ENCODE measurements at regions not wholly inside any gene's neighbourhood (a gene's known extent, or its start where the extent isn't known, plus 50 kb on each side); places are given as distances from the start of the nearest gene placed in this dataset.

- peak overlapping the region; percentile 53 for H3K27ac ChIP-seq
- TF ChIP-seq, protein P1, sequence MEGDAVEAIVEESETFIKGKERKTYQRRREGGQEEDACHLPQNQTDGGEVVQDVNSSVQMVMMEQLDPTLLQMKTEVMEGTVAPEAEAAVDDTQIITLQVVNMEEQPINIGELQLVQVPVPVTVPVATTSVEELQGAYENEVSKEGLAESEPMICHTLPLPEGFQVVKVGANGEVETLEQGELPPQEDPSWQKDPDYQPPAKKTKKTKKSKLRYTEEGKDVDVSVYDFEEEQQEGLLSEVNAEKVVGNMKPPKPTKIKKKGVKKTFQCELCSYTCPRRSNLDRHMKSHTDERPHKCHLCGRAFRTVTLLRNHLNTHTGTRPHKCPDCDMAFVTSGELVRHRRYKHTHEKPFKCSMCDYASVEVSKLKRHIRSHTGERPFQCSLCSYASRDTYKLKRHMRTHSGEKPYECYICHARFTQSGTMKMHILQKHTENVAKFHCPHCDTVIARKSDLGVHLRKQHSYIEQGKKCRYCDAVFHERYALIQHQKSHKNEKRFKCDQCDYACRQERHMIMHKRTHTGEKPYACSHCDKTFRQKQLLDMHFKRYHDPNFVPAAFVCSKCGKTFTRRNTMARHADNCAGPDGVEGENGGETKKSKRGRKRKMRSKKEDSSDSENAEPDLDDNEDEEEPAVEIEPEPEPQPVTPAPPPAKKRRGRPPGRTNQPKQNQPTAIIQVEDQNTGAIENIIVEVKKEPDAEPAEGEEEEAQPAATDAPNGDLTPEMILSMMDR (conservative IDR thresholded peaks at IDR 0.05), result no peak
These were observed 829.5 kb downstream of the VGLL3 start for GRCh38 chr3:86161493-86161892.

DNA sequence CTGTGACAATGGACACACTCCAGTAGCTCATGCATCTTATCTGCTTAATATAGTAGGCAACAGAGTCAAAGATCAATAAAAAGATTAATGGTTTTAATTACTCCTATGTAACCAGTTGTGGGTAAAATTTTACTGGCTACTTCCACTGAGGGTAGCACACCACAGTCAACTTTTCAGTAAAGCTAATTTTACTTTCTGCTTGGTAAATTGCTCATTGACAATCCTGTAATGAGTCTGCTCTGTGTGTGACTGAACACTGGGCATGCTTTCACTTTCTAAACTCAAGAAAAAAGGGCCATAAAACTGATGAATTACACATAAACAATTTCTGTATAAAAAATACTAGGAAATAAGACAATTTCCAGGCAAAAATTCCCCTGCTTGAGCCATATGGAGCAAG lies 838.3 kb downstream of the VGLL3 start:
- TF ChIP-seq, protein P1 (conservative IDR thresholded peaks at IDR 0.05), result no peak
- H3K27ac ChIP-seq, result no peak overlapping the region

DNA sequence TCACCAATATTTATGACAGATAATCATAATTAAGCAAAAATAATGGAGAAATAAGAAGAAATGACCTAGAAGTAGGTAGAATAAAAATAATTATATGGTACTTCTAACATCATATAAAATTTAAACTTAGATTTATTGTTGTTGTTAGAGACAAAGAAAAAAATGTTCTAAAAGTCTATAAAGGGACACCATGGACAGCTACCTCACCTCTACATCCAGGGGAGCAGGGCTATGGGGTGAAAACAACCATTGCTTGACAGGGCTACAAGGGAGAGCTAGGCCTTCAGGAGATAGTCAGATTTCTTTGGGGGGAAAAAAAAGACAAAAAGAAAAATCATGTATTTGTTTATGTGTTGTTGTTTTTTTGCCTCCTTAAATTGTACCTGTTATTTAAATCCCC lies 841.9 kb downstream of the VGLL3 start:
- H3K27ac ChIP-seq, result no peak overlapping the region
- TF ChIP-seq, protein P1 (conservative IDR thresholded peaks at IDR 0.05), result no peak

GRCh38 chr3:86147119-86147518 lies 843.8 kb downstream of the VGLL3 start:
- TF ChIP-seq, protein P1 (conservative IDR thresholded peaks at IDR 0.05), result no peak
- no peak overlapping the region for H3K27ac ChIP-seq

DNA sequence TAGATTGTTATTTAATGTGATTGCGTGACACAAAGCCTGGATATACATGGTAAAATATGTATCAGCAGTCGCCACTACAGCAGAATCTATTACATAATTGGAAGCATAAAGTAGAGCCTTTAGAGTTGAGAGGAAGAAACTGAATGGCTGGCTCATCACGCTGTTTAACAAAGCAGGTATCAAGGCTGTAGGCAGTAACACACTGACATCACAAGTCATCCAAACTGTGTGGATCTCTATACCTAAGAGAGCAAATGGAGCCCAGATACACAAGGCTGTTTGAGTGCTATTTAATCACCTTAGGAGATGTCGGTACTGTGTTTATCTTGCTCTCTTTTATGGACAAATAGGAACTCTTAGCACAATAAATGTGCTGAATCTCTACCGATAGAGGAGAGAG lies 864.4 kb downstream of the VGLL3 start:
- H3K27ac ChIP-seq, result peak overlapping the region; percentile 36
- TF ChIP-seq, protein P1 (conservative IDR thresholded peaks at IDR 0.05), result no peak
